ENCODE measurements at regions not wholly inside any gene's neighbourhood (a gene's known extent, or its start where the extent isn't known, plus 50 kb on each side); places are given as distances from the start of the nearest gene placed in this dataset.

GRCh38 chr12:90514325-90514724 is 440.7 kb downstream of the CCER1 start:
- no peak for TF ChIP-seq CTCF (IDR thresholded peaks at IDR 0.05; ENCODE audit: low read depth, low read length, poor library complexity, severe bottlenecking)
- H3K4me1 ChIP-seq (ENCODE audit: control insufficient read depth, low read length) = no peaks in the 10 kb centered on the region
- H3K79me2 ChIP-seq (ENCODE audit: control insufficient read depth, low read length) = no peaks in the 10 kb centered on the region
- H3K27ac ChIP-seq (ENCODE audit: low read depth, low read length) = no peak overlapping the region
- no peaks in the 10 kb centered on the region for H3K9me3 ChIP-seq (ENCODE audit: control insufficient read depth, insufficient read depth, low read length)
- H3K36me3 ChIP-seq (ENCODE audit: control insufficient read depth, low read length) = no peaks in the 10 kb centered on the region
- H3K9me2 ChIP-seq (replicated peaks; ENCODE audit: control insufficient read depth, low read length) = no peaks in the 10 kb centered on the region
- H4K20me1 ChIP-seq (ENCODE audit: control insufficient read depth, insufficient read depth, low read depth, low read length) = no peaks in the 10 kb centered on the region
- no peaks in the 10 kb centered on the region for H3F3A ChIP-seq (ENCODE audit: control insufficient read depth, insufficient read depth)
- H3K4me3 ChIP-seq (ENCODE audit: low read length) = no peak overlapping the region
- no peaks in the 10 kb centered on the region for H3K27me3 ChIP-seq (ENCODE audit: control insufficient read depth, low read length)
- H3K4me2 ChIP-seq (ENCODE audit: low read length) = no peak overlapping the region

GRCh38 chr12:90512518-90512917 is 442.5 kb downstream of the CCER1 start:
- Histone ChIP-seq H3K27ac (ENCODE audit: low read depth, low read length) (no peak overlapping the region), H3K9me2 (replicated peaks; ENCODE audit: control insufficient read depth, low read length) (no peaks in the 10 kb centered on the region), H3K36me3 (ENCODE audit: control insufficient read depth, low read length) (no peaks in the 10 kb centered on the region), H3K79me2 (ENCODE audit: control insufficient read depth, low read length) (no peaks in the 10 kb centered on the region), H3K4me1 (ENCODE audit: control insufficient read depth, low read length) (no peaks in the 10 kb centered on the region), H3F3A (ENCODE audit: control insufficient read depth, insufficient read depth) (no peaks in the 10 kb centered on the region), H3K4me3 (ENCODE audit: low read length) (no peak overlapping the region), H3K4me2 (ENCODE audit: low read length) (no peak overlapping the region), H4K20me1 (ENCODE audit: control insufficient read depth, insufficient read depth, low read depth, low read length) (no peaks in the 10 kb centered on the region), H3K9me3 (ENCODE audit: control insufficient read depth, insufficient read depth, low read length) (no peaks in the 10 kb centered on the region), H3K27me3 (ENCODE audit: control insufficient read depth, low read length) (no peaks in the 10 kb centered on the region)
- no peak for TF ChIP-seq CTCF (IDR thresholded peaks at IDR 0.05; ENCODE audit: low read depth, low read length, poor library complexity, severe bottlenecking)
- no peak for TF ChIP-seq EZH2phosphoT487 (IDR thresholded peaks at IDR 0.05; ENCODE audit: borderline replicate concordance, low read length)

GRCh38 chr12:90510948-90511347 is 444.0 kb downstream of the CCER1 start:
- Histone ChIP-seq H3K79me2 (ENCODE audit: control insufficient read depth, low read length) (no peaks in the 10 kb centered on the region), H3K9me2 (replicated peaks; ENCODE audit: control insufficient read depth, low read length) (no peaks in the 10 kb centered on the region), H3K9me3 (ENCODE audit: control insufficient read depth, insufficient read depth, low read length) (no peaks in the 10 kb centered on the region), H3K4me1 (ENCODE audit: control insufficient read depth, low read length) (no peaks in the 10 kb centered on the region), H3K36me3 (ENCODE audit: control insufficient read depth, low read length) (no peaks in the 10 kb centered on the region), H3F3A (ENCODE audit: control insufficient read depth, insufficient read depth) (no peaks in the 10 kb centered on the region), H3K4me3 (ENCODE audit: low read length) (no peak overlapping the region), H3K27ac (ENCODE audit: low read depth, low read length) (no peak overlapping the region), H3K27me3 (ENCODE audit: control insufficient read depth, low read length) (no peaks in the 10 kb centered on the region), H3K4me2 (ENCODE audit: low read length) (no peak overlapping the region), H4K20me1 (ENCODE audit: control insufficient read depth, insufficient read depth, low read depth, low read length) (no peaks in the 10 kb centered on the region)
- TF ChIP-seq CTCF (IDR thresholded peaks at IDR 0.05; ENCODE audit: low read depth, low read length, poor library complexity, severe bottlenecking) (no peak), EZH2phosphoT487 (IDR thresholded peaks at IDR 0.05; ENCODE audit: borderline replicate concordance, low read length) (no peak)

GRCh38 chr12:90504806-90505205 is 450.2 kb downstream of the CCER1 start:
- no peaks in the 10 kb centered on the region for H3K79me2 ChIP-seq (ENCODE audit: control insufficient read depth, low read length)
- H3K4me3 ChIP-seq (ENCODE audit: low read length) = no peak overlapping the region
- no peaks in the 10 kb centered on the region for H3K4me1 ChIP-seq (ENCODE audit: control insufficient read depth, low read length)
- no peak for TF ChIP-seq EZH2phosphoT487 (IDR thresholded peaks at IDR 0.05; ENCODE audit: borderline replicate concordance, low read length)
- no peak overlapping the region for H3K27ac ChIP-seq (ENCODE audit: low read depth, low read length)
- H3K36me3 ChIP-seq (ENCODE audit: control insufficient read depth, low read length) = no peaks in the 10 kb centered on the region
- H3F3A ChIP-seq (ENCODE audit: control insufficient read depth, insufficient read depth) = no peaks in the 10 kb centered on the region
- H3K4me2 ChIP-seq (ENCODE audit: low read length) = no peak overlapping the region
- H3K9me2 ChIP-seq (replicated peaks; ENCODE audit: control insufficient read depth, low read length) = no peaks in the 10 kb centered on the region
- no peaks in the 10 kb centered on the region for H4K20me1 ChIP-seq (ENCODE audit: control insufficient read depth, insufficient read depth, low read depth, low read length)
- no peaks in the 10 kb centered on the region for H3K9me3 ChIP-seq (ENCODE audit: control insufficient read depth, insufficient read depth, low read length)
- no peaks in the 10 kb centered on the region for H3K27me3 ChIP-seq (ENCODE audit: control insufficient read depth, low read length)
